ENCODE measurements at regions not wholly inside any gene's neighbourhood (a gene's known extent, or its start where the extent isn't known, plus 50 kb on each side); places are given as distances from the start of the nearest gene placed in this dataset.

- no peak for TF ChIP-seq CTCF (IDR thresholded peaks at IDR 0.05)
- ATAC-seq (ENCODE audit: low FRiP score): no peak
Observed at GRCh38 chr20:54284928-54285704, 77.2 kb downstream of the PFDN4 start.

GRCh38 chr20:54290636-54291035 lies 82.7 kb downstream of the PFDN4 start:
- TF ChIP-seq CTCF (IDR thresholded peaks at IDR 0.05): no peak
- DNase-seq (ENCODE audit: low spot score): no peak
- ATAC-seq (ENCODE audit: low FRiP score): no peak

More at GRCh38 chr20:54284928-54285704, 77.2 kb downstream of the PFDN4 start:
- no peak for DNase-seq (ENCODE audit: low spot score)

- no peak for TF ChIP-seq CTCF (IDR thresholded peaks at IDR 0.05)
- ATAC-seq (ENCODE audit: low FRiP score) (no peak), DNase-seq (ENCODE audit: low spot score) (no peak)
Observed at GRCh38 chr20:54291339-54292010, 83.6 kb downstream of the PFDN4 start.

- DNase-seq (ENCODE audit: low spot score): no peak
- ATAC-seq (ENCODE audit: low FRiP score): no peak
- no peak for TF ChIP-seq CTCF (IDR thresholded peaks at IDR 0.05)
Observed at GRCh38 chr20:54292185-54292584, 84.3 kb downstream of the PFDN4 start.

GRCh38 chr20:54293526-54293925 lies 85.6 kb downstream of the PFDN4 start:
- ATAC-seq (ENCODE audit: low FRiP score) (no peak), DNase-seq (ENCODE audit: low spot score) (no peak)
- TF ChIP-seq CTCF (IDR thresholded peaks at IDR 0.05): no peak

GRCh38 chr20:54294094-54294493 lies 86.2 kb downstream of the PFDN4 start:
- no peak for DNase-seq (ENCODE audit: low spot score)
- TF ChIP-seq CTCF (IDR thresholded peaks at IDR 0.05): no peak
- ATAC-seq (ENCODE audit: low FRiP score): no peak

GRCh38 chr20:54295686-54296085 lies 87.8 kb downstream of the PFDN4 start:
- ATAC-seq (ENCODE audit: low FRiP score) (no peak), DNase-seq (ENCODE audit: low spot score) (no peak)
- TF ChIP-seq CTCF (IDR thresholded peaks at IDR 0.05): no peak
